Neural progenitor cell (in vitro differentiated cells): ENCODE measurements at regions not wholly inside any gene's neighbourhood (a gene's known extent, or its start where the extent isn't known, plus 50 kb on each side); places are given as distances from the start of the nearest gene placed in this dataset.

Experiments
- DNase-seq: peaks from one replicate; pipeline ENCODE4 v3.0.0-alpha.2; 2016; ENCODE audit warnings: low spot score
- H2AFZ ChIP-seq: fragments of 200-600 bp; sonication (generic); replicated peaks from 2 replicates; pipeline ENCODE4 v1.6.1; 2016; ENCODE audit warnings: antibody characterized with exemption
- H3F3A ChIP-seq: fragments of 200-600 bp; sonication (generic); 2 replicates; pipeline ENCODE4 v1.6.1; 2016; ENCODE audit warnings: antibody characterized with exemption, low read depth
- H3K27ac ChIP-seq: fragments of 200-600 bp; sonication (generic); 2 replicates; pipeline ENCODE4 v1.5.1; 2016; ENCODE audit warnings: mild to moderate bottlenecking
- H3K27me3 ChIP-seq: fragments of 200-600 bp; sonication (generic); 2 replicates; pipeline ENCODE4 v1.6.1; 2016; ENCODE audit warnings: mild to moderate bottlenecking, moderate library complexity
- H3K36me3 ChIP-seq: fragments of 200-600 bp; sonication (generic); 2 replicates; pipeline ENCODE4 v1.5.1; 2016
- H3K4me1 ChIP-seq: fragments of 200-600 bp; sonication (generic); 2 replicates; pipeline ENCODE4 v1.6.1; 2016; ENCODE audit warnings: mixed run types
- H3K4me2 ChIP-seq: fragments of 200-600 bp; sonication (generic); 2 replicates; pipeline ENCODE4 v1.6.1; 2016
- H3K4me3 ChIP-seq: fragments of 200-600 bp; sonication (generic); 2 replicates; pipeline ENCODE4 v1.5.1; 2016
- H3K79me2 ChIP-seq: fragments of 200-600 bp; sonication (generic); 2 replicates; pipeline ENCODE4 v1.6.1; 2016; ENCODE audit warnings: low read depth
- H3K9ac ChIP-seq: fragments of 200-600 bp; sonication (generic); 2 replicates; pipeline ENCODE4 v1.6.1; 2016
- H3K9me3 ChIP-seq: fragments of 200-600 bp; sonication (generic); 2 replicates; pipeline ENCODE4 v1.5.1; 2016; ENCODE audit warnings: low read depth
- H4K20me1 ChIP-seq: fragments of 200-600 bp; sonication (generic); 2 replicates; pipeline ENCODE4 v1.6.1; 2016; ENCODE audit warnings: low read depth
- H3K27ac Mint-ChIP-seq: 3 replicates; pipeline ENCODE4 v1.8.0; 2021; ENCODE audit warnings: mixed read lengths
- H3K27me3 Mint-ChIP-seq: 2 replicates; pipeline ENCODE4 v1.8.0; 2022; ENCODE audit warnings: low read depth, mild to moderate bottlenecking, inconsistent platforms, moderate library complexity, mixed read lengths; ENCODE audit not compliant: insufficient read depth
- H3K36me3 Mint-ChIP-seq: 3 replicates; pipeline ENCODE4 v1.8.0; 2021; ENCODE audit warnings: mixed read lengths
- H3K4me1 Mint-ChIP-seq: 3 replicates; pipeline ENCODE4 v1.8.0; 2021; ENCODE audit warnings: mixed read lengths
- H3K4me3 Mint-ChIP-seq: 3 replicates; pipeline ENCODE4 v1.8.0; 2021; ENCODE audit warnings: mild to moderate bottlenecking, moderate library complexity, mixed read lengths
- H3K9me3 Mint-ChIP-seq: 3 replicates; pipeline ENCODE4 v1.8.0; 2020; ENCODE audit warnings: mixed read lengths
- EZH2 ChIP-seq: fragments of 200-600 bp; sonication (generic); IDR thresholded peaks from 2 replicates; pipeline ENCODE4 v1.6.1; 2017; ENCODE audit warnings: antibody characterized with exemption, mild to moderate bottlenecking, moderate library complexity
- EZH2phosphoT487 ChIP-seq: fragments of 200-600 bp; sonication (generic); IDR thresholded peaks from 2 replicates; pipeline ENCODE4 v1.6.1; 2017; ENCODE audit warnings: antibody characterized with exemption
- TF ChIP-seq, protein P1 (sequence below): fragments of 200-600 bp; sonication (generic); IDR thresholded peaks from 2 replicates; pipeline ENCODE4 v1.5.1; 2017; ENCODE audit warnings: antibody characterized with exemption, mild to moderate bottlenecking

DNA sequence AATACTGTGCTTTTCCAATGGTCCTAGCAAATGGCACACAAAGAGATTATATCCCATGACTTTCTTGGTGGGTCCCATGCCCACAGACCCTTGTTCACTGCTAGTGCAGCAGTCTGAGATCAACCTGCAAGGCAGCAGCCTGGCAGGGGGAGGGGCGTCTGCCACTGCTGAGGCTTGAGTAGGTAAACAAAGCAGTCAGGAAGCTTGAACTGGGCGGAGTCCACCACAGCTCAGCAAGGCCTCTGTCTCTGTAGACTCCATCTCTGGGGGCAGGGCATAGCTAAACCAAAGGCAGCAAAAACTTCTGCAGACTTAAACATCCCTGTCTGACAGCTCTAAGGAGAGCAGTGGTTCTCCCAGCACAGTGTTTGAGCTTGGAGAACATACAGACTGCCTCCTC, 82.9 kb downstream of the ZNF737 start:
- no peak for DNase-seq
- Histone ChIP-seq H3F3A (no peaks in the 10 kb centered on the region), H2AFZ (no peak overlapping the region), H3K4me1 (no peaks in the 10 kb centered on the region), H3K36me3 (no peaks in the 10 kb centered on the region), H3K27ac (no peak overlapping the region), H3K9ac (no peak overlapping the region), H3K4me3 (no peak overlapping the region), H3K27me3 (no peaks in the 10 kb centered on the region), H3K79me2 (no peaks in the 10 kb centered on the region), H3K9me3 (no peaks in the 10 kb centered on the region), H3K4me2 (no peak overlapping the region), H4K20me1 (no peaks in the 10 kb centered on the region)
- no peaks in the 10 kb centered on the region for H3K36me3 Mint-ChIP-seq
- no peak for TF ChIP-seq EZH2phosphoT487
- H3K4me3 Mint-ChIP-seq = no peak overlapping the region
- no peak overlapping the region for H3K27ac Mint-ChIP-seq
- H3K9me3 Mint-ChIP-seq = peaks cover 17% of the 10 kb centered on the region
- no peaks in the 10 kb centered on the region for H3K27me3 Mint-ChIP-seq
- no peaks in the 10 kb centered on the region for H3K4me1 Mint-ChIP-seq

DNA sequence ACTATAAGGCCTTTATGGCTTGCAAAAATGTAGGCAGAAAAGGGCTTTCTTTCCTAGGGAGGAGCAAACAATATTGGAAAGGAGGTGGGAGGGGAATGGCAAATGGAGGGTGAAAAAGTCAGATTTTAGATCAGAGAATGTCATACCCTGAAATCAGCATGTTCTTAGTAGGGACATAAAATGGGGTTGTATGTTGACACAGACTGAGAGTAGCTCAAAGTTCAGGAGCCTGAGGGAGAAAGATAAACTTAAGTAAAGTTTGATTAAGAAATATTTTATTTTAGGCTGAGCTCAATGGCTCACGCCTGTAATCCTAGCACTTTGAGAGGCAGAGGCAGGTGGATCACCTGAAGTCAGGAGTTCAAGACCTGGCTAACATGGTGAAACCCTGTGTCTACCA, 83.8 kb downstream of the ZNF737 start:
- peaks cover 25% of the 10 kb centered on the region for H3K9me3 Mint-ChIP-seq
- H4K20me1 ChIP-seq = no peaks in the 10 kb centered on the region
- H3K9me3 ChIP-seq = no peaks in the 10 kb centered on the region
- no peaks in the 10 kb centered on the region for H3K79me2 ChIP-seq
- H2AFZ ChIP-seq = no peak overlapping the region
- no peak overlapping the region for H3K27ac Mint-ChIP-seq
- H3K27ac ChIP-seq = no peak overlapping the region
- no peak overlapping the region for H3K4me2 ChIP-seq
- no peaks in the 10 kb centered on the region for H3K4me1 Mint-ChIP-seq
- no peaks in the 10 kb centered on the region for H3K27me3 ChIP-seq
- no peak for DNase-seq
- H3F3A ChIP-seq = no peaks in the 10 kb centered on the region
- TF ChIP-seq, protein P1, sequence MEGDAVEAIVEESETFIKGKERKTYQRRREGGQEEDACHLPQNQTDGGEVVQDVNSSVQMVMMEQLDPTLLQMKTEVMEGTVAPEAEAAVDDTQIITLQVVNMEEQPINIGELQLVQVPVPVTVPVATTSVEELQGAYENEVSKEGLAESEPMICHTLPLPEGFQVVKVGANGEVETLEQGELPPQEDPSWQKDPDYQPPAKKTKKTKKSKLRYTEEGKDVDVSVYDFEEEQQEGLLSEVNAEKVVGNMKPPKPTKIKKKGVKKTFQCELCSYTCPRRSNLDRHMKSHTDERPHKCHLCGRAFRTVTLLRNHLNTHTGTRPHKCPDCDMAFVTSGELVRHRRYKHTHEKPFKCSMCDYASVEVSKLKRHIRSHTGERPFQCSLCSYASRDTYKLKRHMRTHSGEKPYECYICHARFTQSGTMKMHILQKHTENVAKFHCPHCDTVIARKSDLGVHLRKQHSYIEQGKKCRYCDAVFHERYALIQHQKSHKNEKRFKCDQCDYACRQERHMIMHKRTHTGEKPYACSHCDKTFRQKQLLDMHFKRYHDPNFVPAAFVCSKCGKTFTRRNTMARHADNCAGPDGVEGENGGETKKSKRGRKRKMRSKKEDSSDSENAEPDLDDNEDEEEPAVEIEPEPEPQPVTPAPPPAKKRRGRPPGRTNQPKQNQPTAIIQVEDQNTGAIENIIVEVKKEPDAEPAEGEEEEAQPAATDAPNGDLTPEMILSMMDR = no peak
- no peak for TF ChIP-seq EZH2
- no peak for TF ChIP-seq EZH2phosphoT487
- H3K4me3 ChIP-seq = no peak overlapping the region
- H3K4me3 Mint-ChIP-seq = no peak overlapping the region
- H3K36me3 ChIP-seq = no peaks in the 10 kb centered on the region
- no peaks in the 10 kb centered on the region for H3K36me3 Mint-ChIP-seq
- H3K4me1 ChIP-seq = no peaks in the 10 kb centered on the region
- H3K9ac ChIP-seq = no peak overlapping the region
- H3K27me3 Mint-ChIP-seq = no peaks in the 10 kb centered on the region

GRCh38 chr19:20479483-20479882, 86.1 kb downstream of the ZNF737 start:
- H3K9ac ChIP-seq = no peak overlapping the region
- no peaks in the 10 kb centered on the region for H3K27me3 Mint-ChIP-seq

DNA sequence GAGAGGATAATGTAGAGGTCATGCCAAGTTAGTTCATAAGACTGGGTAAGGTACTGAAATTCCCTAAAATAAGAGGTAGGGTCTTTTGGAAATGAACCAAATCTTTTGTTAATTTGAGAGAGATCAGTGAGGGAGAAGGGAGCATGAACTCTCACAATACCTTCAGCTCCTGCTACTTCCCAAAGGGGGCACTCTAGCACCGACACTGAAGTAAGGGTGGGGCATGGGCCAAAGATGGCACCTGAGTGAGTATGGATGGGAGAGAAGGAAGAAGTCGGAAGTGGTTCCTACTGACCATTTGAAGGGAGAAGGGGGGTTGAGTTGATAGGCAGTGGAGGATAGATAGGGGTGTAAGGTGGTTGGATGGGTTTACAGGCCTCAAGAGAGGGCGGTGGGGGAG, 86.6 kb downstream of the ZNF737 start:
- TF ChIP-seq, protein P1 = no peak
- no peak for TF ChIP-seq EZH2phosphoT487
- no peak for TF ChIP-seq EZH2
- Mint-ChIP-seq H3K4me1 (no peaks in the 10 kb centered on the region), H3K27me3 (no peaks in the 10 kb centered on the region), H3K9me3 (peaks cover 37% of the 10 kb centered on the region), H3K27ac (no peak overlapping the region), H3K4me3 (no peak overlapping the region), H3K36me3 (no peaks in the 10 kb centered on the region)
- no peak for DNase-seq
- no peaks in the 10 kb centered on the region for H3K4me1 ChIP-seq
- H3K9ac ChIP-seq = no peak overlapping the region
- H3K4me2 ChIP-seq = no peak overlapping the region
- H3K4me3 ChIP-seq = no peak overlapping the region
- H4K20me1 ChIP-seq = no peaks in the 10 kb centered on the region
- no peaks in the 10 kb centered on the region for H3K36me3 ChIP-seq
- H3K27me3 ChIP-seq = no peaks in the 10 kb centered on the region
- no peaks in the 10 kb centered on the region for H3K9me3 ChIP-seq
- H2AFZ ChIP-seq = no peak overlapping the region
- H3K27ac ChIP-seq = no peak overlapping the region
- H3K79me2 ChIP-seq = no peaks in the 10 kb centered on the region
- no peaks in the 10 kb centered on the region for H3F3A ChIP-seq

More at GRCh38 chr19:20479483-20479882, 86.1 kb downstream of the ZNF737 start:
- no peak overlapping the region for H3K27ac Mint-ChIP-seq
- no peak overlapping the region for H3K4me3 Mint-ChIP-seq
- no peaks in the 10 kb centered on the region for H3K4me1 ChIP-seq
- H3K79me2 ChIP-seq = no peaks in the 10 kb centered on the region
- H4K20me1 ChIP-seq = no peaks in the 10 kb centered on the region
- H3K27ac ChIP-seq = no peak overlapping the region
- H2AFZ ChIP-seq = no peak overlapping the region
- no peaks in the 10 kb centered on the region for H3K36me3 Mint-ChIP-seq
- H3K4me3 ChIP-seq = no peak overlapping the region
- no peaks in the 10 kb centered on the region for H3K27me3 ChIP-seq
- no peak overlapping the region for H3K4me2 ChIP-seq
- H3F3A ChIP-seq = no peaks in the 10 kb centered on the region
- TF ChIP-seq EZH2 (no peak), EZH2phosphoT487 (no peak)
- TF ChIP-seq, protein P1 = no peak
- no peaks in the 10 kb centered on the region for H3K36me3 ChIP-seq
- H3K4me1 Mint-ChIP-seq = no peaks in the 10 kb centered on the region
- H3K9me3 Mint-ChIP-seq = peaks cover 35% of the 10 kb centered on the region
- H3K9me3 ChIP-seq = no peaks in the 10 kb centered on the region
- DNase-seq = no peak
